HCT116 (cell line): ENCODE measurements at regions not wholly inside any gene's neighbourhood (a gene's known extent, or its start where the extent isn't known, plus 50 kb on each side); places are given as distances from the start of the nearest gene placed in this dataset.

ENCODE experiments used
- ATAC-seq: fragments of 200-7000 bp; cut with Tn5 transposase; 2 replicates; pipeline ENCODE4 v1.9.1; 2020; ENCODE audit warnings: mild to moderate bottlenecking, moderate library complexity
- BruUV-seq: library from RNA; stranded (reverse); fragments of 400-500 nt; replicated peaks from 2 replicates; lab custom pipeline; 2021; lab: Mats Ljungman, UMichigan
- CTCF ChIA-PET: fragments of 300-600 bp; sonication (Branson Sonifier 250); formaldehyde crosslinking; loops from one replicate; lab custom pipeline; 2021; ENCODE audit warnings: antibody characterized with exemption; lab: Charles Lee
- POLR2A ChIA-PET: fragments of 300-600, 350-600 bp; sonication (Branson Sonifier 250); formaldehyde crosslinking; loops from one replicate; lab custom pipeline; 2021; ENCODE audit warnings: antibody characterized with exemption; lab: Charles Lee
- RAD21 ChIA-PET, 2 experiments: fragments of 300-600 bp; sonication (Branson Sonifier 250); formaldehyde crosslinking; loops; one replicate each; lab custom pipeline; 2023; ENCODE audit warnings: low total read pairs in 2 of 2; ENCODE audit not compliant: uncharacterized antibody in 2 of 2, unreplicated experiment in 2 of 2, low non-redundant PET in 1 of 2; lab: Charles Lee
- DNase-seq: peaks from one replicate; pipeline ENCODE4 v3.0.0-alpha.2; 2010; ENCODE audit warnings: low read depth, low spot score
- H2AFZ ChIP-seq: fragments of 200-600 bp; shearing (Covaris generic), sonication (generic); 2 replicates; pipeline ENCODE4 v1.6.1; 2017; ENCODE audit warnings: low read depth, mixed run types, mixed read lengths, antibody characterized with exemption, low read length; ENCODE audit not compliant: poor library complexity, severe bottlenecking
- H3K27ac ChIP-seq: 2 replicates; pipeline ENCODE4 v1.5.1; 2012; ENCODE audit warnings: low read depth, low read length
- H3K27me3 ChIP-seq: fragments of 200-600 bp; sonication (generic); 2 replicates; pipeline ENCODE4 v1.6.1; 2016; ENCODE audit warnings: mixed run types, low read length, mixed read lengths; ENCODE audit not compliant: insufficient read depth
- H3K36me3 ChIP-seq, 2 experiments: fragments of 200-500 bp in 1 of 2; fragments of 200-600 bp in 1 of 2; sonication (Bioruptor generic) in 1 of 2; sonication (generic) in 1 of 2; 2 replicates each; pipeline versions ENCODE4 v1.5.1 to v1.6.1; 2014 to 2016; ENCODE audit warnings: low read length in 2 of 2, inconsistent platforms in 1 of 2, mixed read lengths in 1 of 2, mixed run types in 1 of 2; ENCODE audit not compliant: insufficient read depth in 2 of 2, control insufficient read depth in 1 of 2
- H3K4me1 ChIP-seq, 2 experiments: fragments of 200-600 bp in 1 of 2; sonication (generic) in 1 of 2; 2 replicates each; pipeline versions ENCODE4 v1.5.1 to v1.6.1; 2012 to 2017; ENCODE audit warnings: low read length in 2 of 2, inconsistent platforms in 1 of 2, mild to moderate bottlenecking in 1 of 2, mixed read lengths in 1 of 2, mixed run types in 1 of 2, moderate library complexity in 1 of 2; ENCODE audit not compliant: insufficient read depth in 2 of 2, control insufficient read depth in 1 of 2
- H3K4me2 ChIP-seq: fragments of 200-600 bp; sonication (generic); 2 replicates; pipeline ENCODE4 v1.6.1; 2017; ENCODE audit warnings: mixed run types, low read length, mixed read lengths
- H3K4me3 ChIP-seq, 2 experiments: fragments of 200-600 bp in 1 of 2; sonication (generic) in 1 of 2; replicated peaks in 1 of 2; 2 replicates each; pipeline ENCODE4 v1.5.1; 2011 to 2016; ENCODE audit warnings: low read length in 2 of 2, control low read depth in 1 of 2, low read depth in 1 of 2, mild to moderate bottlenecking in 1 of 2, mixed read lengths in 1 of 2, mixed run types in 1 of 2
- H3K79me2 ChIP-seq: fragments of 200-600 bp; sonication (generic); 2 replicates; pipeline ENCODE4 v1.6.1; 2017; ENCODE audit warnings: mild to moderate bottlenecking, mixed run types, low read length, moderate library complexity, mixed read lengths; ENCODE audit not compliant: insufficient read depth
- H3K9ac ChIP-seq: fragments of 200-600 bp; sonication (generic); 2 replicates; pipeline ENCODE4 v1.6.1; 2016; ENCODE audit warnings: low read length, mixed read lengths
- H3K9me2 ChIP-seq: fragments of 200-600 bp; sonication (generic), shearing (Covaris generic); 2 replicates; pipeline ENCODE4 v1.6.1; 2017; ENCODE audit warnings: mixed run types, mild to moderate bottlenecking, moderate library complexity; ENCODE audit not compliant: insufficient read depth
- H3K9me3 ChIP-seq, 2 experiments: fragments of 200-500 bp in 1 of 2; fragments of 200-600 bp in 1 of 2; sonication (Bioruptor generic) in 1 of 2; sonication (generic) in 1 of 2; 2 replicates each; pipeline ENCODE4 v1.6.1; 2014 to 2017; ENCODE audit warnings: low read length in 2 of 2, mixed read lengths in 2 of 2, inconsistent platforms in 1 of 2, low read depth in 1 of 2, mild to moderate bottlenecking in 1 of 2, mixed run types in 1 of 2, moderate library complexity in 1 of 2; ENCODE audit not compliant: control insufficient read depth in 1 of 2, insufficient read depth in 1 of 2
- H4K20me1 ChIP-seq: fragments of 200-600 bp; sonication (generic), shearing (Covaris generic); 2 replicates; pipeline ENCODE4 v1.6.1; 2017; ENCODE audit warnings: mixed run types, mild to moderate bottlenecking, moderate library complexity; ENCODE audit not compliant: insufficient read depth
- CBX3 ChIP-seq: IDR thresholded peaks from 2 replicates; pipeline ENCODE4 v1.6.1; 2012; ENCODE audit warnings: low read depth
- ELF1 ChIP-seq: IDR thresholded peaks from 2 replicates; pipeline ENCODE4 v1.6.1; 2012; ENCODE audit warnings: low read depth, borderline replicate concordance
- MAX ChIP-seq: IDR thresholded peaks from 2 replicates; pipeline ENCODE4 v1.6.1; 2012
- POLR2A ChIP-seq: IDR thresholded peaks from 2 replicates; pipeline ENCODE4 v1.7.0; 2011; ENCODE audit warnings: borderline replicate concordance; ENCODE audit not compliant: insufficient read depth, insufficient read length; ENCODE audit errors: extremely low read depth
- RAD21 ChIP-seq: IDR thresholded peaks from 2 replicates; pipeline ENCODE4 v1.6.1; 2012; ENCODE audit warnings: low read depth, mild to moderate bottlenecking
- REST ChIP-seq: IDR thresholded peaks from 2 replicates; pipeline ENCODE4 v1.6.1; 2012; ENCODE audit warnings: low read depth
- SP1 ChIP-seq: IDR thresholded peaks from 2 replicates; pipeline ENCODE4 v1.6.1; 2012; ENCODE audit warnings: low read depth
- YY1 ChIP-seq: IDR thresholded peaks from 2 replicates; pipeline ENCODE4 v1.6.1; 2011; ENCODE audit warnings: low read length, low read depth, moderate library complexity, mild to moderate bottlenecking; ENCODE audit not compliant: insufficient replicate concordance; ENCODE audit errors: extremely low read depth
- ZBTB33 ChIP-seq: IDR thresholded peaks from 2 replicates; pipeline ENCODE4 v1.6.1; 2011; ENCODE audit warnings: mild to moderate bottlenecking, low read length, moderate library complexity; ENCODE audit not compliant: insufficient replicate concordance; ENCODE audit errors: extremely low read depth
- ZNF274 ChIP-seq: fragments of 200-500 bp; sonication (Bioruptor generic); IDR thresholded peaks from 2 replicates; pipeline ENCODE4 v1.6.1; 2014; ENCODE audit warnings: mild to moderate bottlenecking, low read depth, low read length, inconsistent platforms
- intact Hi-C: fragments of 100-400 bp; cut with micrococcal nuclease; formaldehyde crosslinking; loops from 2 replicates; pipeline ENCODE4 v1.10.0; 2022

- no peaks in the 10 kb centered on the region for H4K20me1 ChIP-seq
- no peak overlapping the region for H3K4me3 ChIP-seq
- no peak for DNase-seq
- intact Hi-C loops: no loop called here
- CTCF ChIA-PET: no interaction called here
- TF ChIP-seq POLR2A: no peak
- TF ChIP-seq ELF1: no peak
- TF ChIP-seq, all 23 proteins: peak for 0
- Histone ChIP-seq H3K27ac (no peak overlapping the region), H3K4me2 (no peak overlapping the region), H3K36me3 (no peaks in the 10 kb centered on the region), H3K9me3 (no peaks in the 10 kb centered on the region), H2AFZ (no peak overlapping the region), H3K27me3 (no peaks in the 10 kb centered on the region), H3K9me2 (0 out of 2 replicates have a peak, but pooled peaks cover 1% of the 10 kb centered on the region), H3K9ac (no peak overlapping the region), H3K4me1 (peaks cover 0 to 3% of the 10 kb centered on the region in 2 experiments; a peak in 1 of 4 replicates), H3K79me2 (no peaks in the 10 kb centered on the region)
- no TSS peak for BruUV-seq
- RAD21 ChIA-PET: no interaction called here
- POLR2A ChIA-PET: no interaction called here
- no peak for ATAC-seq
Observed at GRCh38 chr5:124810396-124811006, 64.1 kb upstream of the ZNF608 start.

- no peaks in the 10 kb centered on the region for H3K36me3 ChIP-seq
- no peaks in the 10 kb centered on the region for H4K20me1 ChIP-seq
- no TSS peak for BruUV-seq
- H2AFZ ChIP-seq: no peak overlapping the region
- ChIA-PET CTCF (no interaction called here), RAD21 (no interaction called here), POLR2A (no interaction called here)
- no peaks in the 10 kb centered on the region for H3K4me1 ChIP-seq
- H3K9me2 ChIP-seq: no peaks in the 10 kb centered on the region
- H3K4me3 ChIP-seq: no peak overlapping the region
- no peak overlapping the region for H3K4me2 ChIP-seq
- DNase-seq (no peak), ATAC-seq (no peak)
- no peaks in the 10 kb centered on the region for H3K79me2 ChIP-seq
- no peak overlapping the region for H3K9ac ChIP-seq
- intact Hi-C loops: no loop called here
- H3K9me3 ChIP-seq: no peaks in the 10 kb centered on the region
- no peak overlapping the region for H3K27ac ChIP-seq
- no peaks in the 10 kb centered on the region for H3K27me3 ChIP-seq
- TF ChIP-seq ZNF274 (no peak), CBX3 (no peak), REST (no peak), POLR2A (no peak), SP1 (no peak), RAD21 (no peak), MAX (no peak), ZBTB33 (no peak), ELF1 (no peak), YY1 (no peak)
Observed at GRCh38 chr5:124812771-124813358, 66.4 kb upstream of the ZNF608 start.
